ENCODE measurements at regions not wholly inside any gene's neighbourhood (a gene's known extent, or its start where the extent isn't known, plus 50 kb on each side); places are given as distances from the start of the nearest gene placed in this dataset.

DNA sequence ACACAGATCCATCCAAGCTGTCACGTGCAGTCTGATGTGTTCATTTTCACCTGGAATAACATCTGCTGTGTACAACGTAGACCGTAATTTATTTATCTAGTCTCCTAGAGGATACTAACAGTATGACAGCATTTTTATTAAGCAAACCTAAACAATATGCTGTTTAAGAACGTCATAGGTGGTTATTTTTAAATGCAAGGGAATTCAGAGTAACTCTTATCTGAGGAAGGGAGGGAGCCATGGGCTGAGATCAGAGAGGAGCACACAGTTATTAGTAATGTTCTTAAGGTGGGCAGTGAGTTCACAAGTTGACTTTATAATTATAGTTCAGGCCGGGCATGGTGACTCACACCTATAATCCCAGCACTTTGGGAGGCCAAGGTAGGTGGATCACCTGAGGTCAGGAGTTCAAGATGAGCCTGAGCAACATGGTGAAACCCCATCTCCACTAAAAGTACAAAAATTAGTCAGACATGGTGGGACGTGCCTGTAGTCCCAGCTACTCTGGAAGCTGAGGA is 193.6 kb downstream of the UACA start:
- no peaks in the 10 kb centered on the region for H3K79me1 ChIP-seq (ENCODE audit: low read depth in 1 of 2, low read length in 2 of 2)
- no peak overlapping the region for H3K4ac ChIP-seq (ENCODE audit: low read depth, low read length)
- no peak overlapping the region for H2BK15ac ChIP-seq (ENCODE audit: low read depth, low read length)
- CTCF ChIA-PET: interaction anchor here (1.0 to 1.4 kb wide), 2 partner anchors 36 to 305 kb away, joined by 5 to 7 read pairs; no protein-coding TSS in a partner anchor
- no peaks in the 10 kb centered on the region for H3K9me1 ChIP-seq (ENCODE audit: insufficient read depth, low read length)
- peak; percentile 18; the same call in 1 of the 2 replicates for ATAC-seq (ENCODE audit: low read depth)
- H4K91ac ChIP-seq (ENCODE audit: insufficient read depth, low read depth, low read length): no peak overlapping the region
- H2AK5ac ChIP-seq (ENCODE audit: low read depth, low read length): no peak overlapping the region
- no peak overlapping the region for H3K14ac ChIP-seq (replicated peaks; ENCODE audit: low read depth, low read length)
- TF ChIP-seq RAD21 (IDR thresholded peaks at IDR 0.05; ENCODE audit: low read length) (no peak), BHLHE40 (IDR thresholded peaks at IDR 0.05; ENCODE audit: low read depth, low read length) (peak; percentile 42; the same call in 1 of the 2 replicates), FOS (IDR thresholded peaks at IDR 0.05; ENCODE audit: low read depth, low read length) (no peak)
- H3K4me3 ChIP-seq (ENCODE audit: insufficient read depth, low read depth, low read length): no peak overlapping the region
- dilution Hi-C loops (cut with HindIII; ENCODE audit: low sequenced_read_pairs, unreplicated experiment) (no loop called here), in situ Hi-C loops (cut with MboI; ENCODE audit: low sequenced_read_pairs) (no loop called here), intact Hi-C loops (cut with micrococcal nuclease) (loop anchor here (1.0 to 5.0 kb wide), 2 partner anchors 68 to 72 kb away; no protein-coding TSS in a partner anchor)
- H2BK120ac ChIP-seq (ENCODE audit: low read depth, low read length): no peak overlapping the region
- peaks cover 16% of the 10 kb centered on the region for H3K27me3 ChIP-seq (ENCODE audit: control insufficient read depth, insufficient read depth, low read length)
- no peak overlapping the region for H2AFZ ChIP-seq (replicated peaks; ENCODE audit: low read length, poor library complexity)
- H3K56ac ChIP-seq (ENCODE audit: extremely low read depth, insufficient read depth, low read length): no peak overlapping the region
- no peak overlapping the region for H3K27ac ChIP-seq (ENCODE audit: insufficient read depth, low read length)
- no peak overlapping the region for H4K5ac ChIP-seq (ENCODE audit: low read depth, low read length)
- H3K4me2 ChIP-seq (ENCODE audit: low read depth, low read length): no peak overlapping the region
- H3K9ac ChIP-seq (ENCODE audit: low read depth, low read length): no peak overlapping the region
- POLR2A ChIA-PET (ENCODE audit: unreplicated experiment): no interaction called here
- 0 out of 2 replicates have a peak, but pooled peaks cover 4% of the 10 kb centered on the region for H4K20me1 ChIP-seq (ENCODE audit: insufficient read depth, low read length)
- H3K18ac ChIP-seq (ENCODE audit: low read depth, low read length): no peak overlapping the region
- no peak overlapping the region for H3K23ac ChIP-seq (ENCODE audit: low read depth, low read length)
- H2BK5ac ChIP-seq (ENCODE audit: low read depth, low read length, poor library complexity, severe bottlenecking): no peak overlapping the region
- no peaks in the 10 kb centered on the region for H3K36me3 ChIP-seq (ENCODE audit: control insufficient read depth, insufficient read depth, low read length)
- no peaks in the 10 kb centered on the region for H3K9me3 ChIP-seq (ENCODE audit: control insufficient read depth, insufficient read depth, low read length)
- no TSS peak for BruUV-seq (replicated peaks)
- H3K4me1 ChIP-seq (ENCODE audit: control insufficient read depth, insufficient read depth, low read length): 0 out of 2 replicates have a peak, but pooled peaks cover 2% of the 10 kb centered on the region
- H2BK20ac ChIP-seq (ENCODE audit: low read depth, low read length): no peak overlapping the region
- no peak overlapping the region for H4K8ac ChIP-seq (ENCODE audit: low read depth in 2 of 2, low read length in 2 of 2)
- WGBS, 2 experiments (ENCODE audit: extremely low coverage in 2 of 2, insufficient read length in 1 of 2): 62% methylated on average over 2 of the region's 6 CpGs; no CpG with 5 or more reads in 1 of the 2 experiments
- DNase-seq: peak; percentile 69
- H2AK9ac ChIP-seq (replicated peaks; ENCODE audit: low read depth, low read length, poor library complexity): no peak overlapping the region
